D341Med (cell line): ENCODE measurements at regions not wholly inside any gene's neighbourhood (a gene's known extent, or its start where the extent isn't known, plus 50 kb on each side); places are given as distances from the start of the nearest gene placed in this dataset.
"Not testable (repeated sequence)": the region's sequence is repeated elsewhere in the genome, so short reads cannot be mapped to it uniquely, and the experiment has no call there.

ENCODE experiments used
- DNase-seq: peaks from one replicate; pipeline ENCODE4 v3.0.0; 2012; ENCODE audit warnings: low spot score

GRCh38 chr4:126737899-126738526, 894.7 kb upstream of the INTU start:
- DNase-seq: no peak

GRCh38 chr4:126738527-126738923, 894.2 kb upstream of the INTU start:
- DNase-seq: no peak

- DNase-seq: no peak
Observed at GRCh38 chr4:126738926-126739325, 893.8 kb upstream of the INTU start.

- DNase-seq: no peak
Observed at GRCh38 chr4:126740687-126741086, 892.1 kb upstream of the INTU start.

DNA sequence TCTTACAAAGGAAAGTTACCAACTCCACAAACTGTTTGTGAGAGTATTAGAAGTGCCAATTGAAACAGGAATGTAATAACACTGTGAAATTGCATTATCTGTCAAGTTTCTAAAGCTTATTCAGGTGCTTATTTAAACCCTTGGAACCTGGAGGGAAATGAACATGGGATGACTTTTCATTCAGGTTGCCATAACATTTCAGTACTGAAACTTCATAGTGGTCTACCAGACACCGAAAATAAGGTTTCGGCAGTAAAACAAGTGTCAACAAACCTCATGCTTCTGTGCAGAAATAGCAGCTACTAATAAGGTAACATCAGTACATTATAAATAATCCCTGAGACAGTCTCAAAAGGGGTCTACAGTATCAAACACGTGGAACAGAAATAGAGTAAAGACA, 890.7 kb upstream of the INTU start:
- no peak for DNase-seq

- DNase-seq: no peak
Observed at GRCh38 chr4:126742885-126743284, 889.9 kb upstream of the INTU start.

GRCh38 chr4:126748736-126749135, 884.0 kb upstream of the INTU start:
- no peak for DNase-seq

DNA sequence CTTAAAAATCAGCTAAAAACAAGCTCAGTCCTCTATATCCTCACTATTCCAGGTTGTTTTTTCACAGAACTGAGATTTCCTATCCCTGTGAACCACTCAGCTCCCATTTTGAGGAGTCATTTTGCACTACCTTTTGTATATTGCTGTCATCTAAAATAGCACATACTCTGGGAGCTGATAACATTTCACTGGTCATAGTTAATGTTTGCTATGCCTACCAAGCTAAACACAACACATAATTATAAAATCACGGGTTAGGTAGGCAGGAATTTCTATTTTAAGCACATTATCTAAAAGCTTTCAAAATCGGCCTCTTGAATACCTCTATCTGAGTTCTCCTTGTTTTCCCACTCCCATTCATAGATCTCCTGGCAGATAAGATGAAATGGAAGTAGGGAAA, 882.0 kb upstream of the INTU start:
- DNase-seq: no peak

- DNase-seq: no peak
Observed at GRCh38 chr4:126752126-126752525, 880.6 kb upstream of the INTU start.

DNA sequence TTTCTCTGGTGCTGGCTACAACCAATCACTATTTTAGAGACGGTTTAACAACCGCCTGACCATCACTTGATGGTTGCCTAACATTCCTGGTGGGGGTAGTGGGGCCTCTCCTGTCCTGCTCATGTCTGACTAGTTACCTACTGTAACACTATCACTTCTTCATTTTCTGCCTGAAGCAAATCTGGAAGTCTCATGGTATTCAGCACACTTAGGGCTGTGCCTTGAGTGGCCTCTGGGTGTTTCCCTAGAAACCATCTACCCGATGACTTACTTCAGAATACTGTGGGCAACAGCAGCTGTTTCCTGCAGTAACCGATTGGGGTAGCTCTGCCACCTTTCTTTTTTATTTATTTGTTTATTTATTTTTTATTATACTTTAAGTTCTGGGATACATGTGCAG, 880.1 kb upstream of the INTU start:
- no peak for DNase-seq

DNA sequence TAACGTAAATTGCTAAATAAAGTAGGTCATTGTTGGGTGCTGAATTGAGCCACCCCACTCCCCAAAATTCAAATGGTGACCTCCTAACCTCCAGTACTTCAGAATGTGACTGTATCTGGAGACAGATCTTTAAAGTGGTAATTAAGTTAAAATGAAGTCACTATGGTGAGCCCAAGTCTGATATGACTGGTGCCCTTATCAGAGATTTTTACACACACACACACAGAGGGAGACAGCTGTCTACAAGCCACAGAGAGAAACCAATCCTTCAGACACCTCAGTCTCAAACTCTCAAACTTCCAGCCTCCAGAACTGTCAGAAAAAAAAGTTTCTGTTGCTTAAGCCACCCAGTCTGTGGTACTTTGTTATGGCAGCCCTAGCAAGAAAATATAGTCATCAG, 879.2 kb upstream of the INTU start:
- DNase-seq: no peak

- DNase-seq: no peak
Observed at GRCh38 chr4:126755506-126755905, 877.3 kb upstream of the INTU start.

GRCh38 chr4:126756050-126756829, 876.5 kb upstream of the INTU start:
- DNase-seq: no peak

GRCh38 chr4:126757219-126757618, 875.5 kb upstream of the INTU start:
- DNase-seq: no peak

- no peak for DNase-seq
Observed at GRCh38 chr4:126758493-126758892, 874.3 kb upstream of the INTU start.

GRCh38 chr4:126761947-126762662, 870.7 kb upstream of the INTU start:
- no peak for DNase-seq

- DNase-seq: no peak
Observed at GRCh38 chr4:126762663-126763247, 870.0 kb upstream of the INTU start.

DNA sequence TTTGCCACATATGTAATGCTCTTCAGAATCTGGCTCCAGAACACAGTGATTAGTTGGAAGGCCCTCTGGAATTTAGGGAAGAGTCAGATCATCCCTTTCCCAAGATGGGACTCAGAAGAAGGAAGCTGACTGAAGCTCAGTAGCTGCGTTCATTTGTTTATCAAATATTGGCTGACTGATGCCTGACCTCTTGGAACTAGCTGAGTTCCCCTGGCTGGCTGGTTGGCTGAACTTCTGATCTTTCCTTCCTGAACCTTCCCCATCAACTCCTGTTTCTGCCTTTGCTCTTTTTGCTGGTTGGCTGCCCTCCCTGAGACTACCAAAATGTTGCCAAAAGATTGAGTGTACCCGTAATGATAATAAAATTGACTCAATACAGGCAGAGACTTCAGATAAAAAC, 866.5 kb upstream of the INTU start:
- no peak for DNase-seq

- DNase-seq: no peak
Observed at GRCh38 chr4:126768338-126768737, 864.4 kb upstream of the INTU start.

DNA sequence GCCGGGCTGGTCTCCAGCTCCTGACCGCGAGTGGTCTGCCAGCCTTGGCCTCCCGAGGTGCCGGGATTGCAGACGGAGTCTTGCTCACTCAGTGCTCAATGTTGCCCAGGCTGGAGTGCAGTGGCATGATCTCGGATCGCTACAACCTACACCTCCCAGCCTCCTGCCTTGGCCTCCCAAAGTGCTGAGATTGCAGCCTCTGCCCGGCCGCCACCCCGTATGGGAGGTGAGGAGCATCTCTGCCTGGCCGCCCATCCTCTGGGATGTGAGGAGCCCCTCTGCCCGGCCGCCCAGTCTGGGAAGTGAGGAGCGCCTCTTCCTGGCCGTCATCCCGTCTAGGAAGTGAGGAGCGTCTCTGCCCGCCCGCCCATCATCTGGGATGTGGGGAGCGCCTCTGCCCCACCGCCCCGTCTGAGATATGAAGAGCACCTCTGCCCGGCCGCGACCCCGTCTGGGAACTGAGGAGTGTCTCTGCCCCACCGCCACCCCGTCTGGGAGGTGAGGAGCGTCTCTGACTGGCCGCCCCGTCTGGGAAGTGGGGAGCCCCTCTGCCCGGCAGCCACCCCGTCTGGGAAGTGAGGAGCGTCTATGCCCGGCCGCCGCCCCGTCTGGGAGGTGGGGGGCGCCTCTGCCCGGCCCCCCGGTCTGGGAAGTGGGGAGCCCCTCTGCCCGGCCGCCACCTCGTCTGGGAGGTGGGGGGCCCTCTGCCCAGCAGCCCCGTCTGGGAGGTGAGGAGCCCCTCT, 861.8 kb upstream of the INTU start:
- DNase-seq: not testable (repeated sequence)

DNA sequence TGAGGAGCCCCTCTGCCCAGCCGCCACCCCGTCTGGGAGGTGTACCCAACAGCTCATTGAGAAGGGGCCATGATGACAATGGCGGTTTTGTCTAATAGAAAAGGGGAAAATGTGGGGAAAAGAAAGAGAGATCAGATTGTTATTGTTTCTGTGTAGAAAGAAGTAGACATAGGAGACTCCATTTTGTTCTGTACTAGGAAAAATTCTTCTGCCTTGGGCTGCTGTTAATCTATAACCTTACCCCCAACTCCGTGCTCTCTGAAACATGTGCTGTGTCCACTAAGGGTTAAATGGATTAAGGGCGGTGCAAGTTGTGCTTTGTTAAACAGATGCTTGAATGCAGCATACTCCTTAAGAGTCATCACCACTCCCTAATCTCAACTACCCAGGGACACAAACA, 861.1 kb upstream of the INTU start:
- DNase-seq: not testable (repeated sequence)

DNA sequence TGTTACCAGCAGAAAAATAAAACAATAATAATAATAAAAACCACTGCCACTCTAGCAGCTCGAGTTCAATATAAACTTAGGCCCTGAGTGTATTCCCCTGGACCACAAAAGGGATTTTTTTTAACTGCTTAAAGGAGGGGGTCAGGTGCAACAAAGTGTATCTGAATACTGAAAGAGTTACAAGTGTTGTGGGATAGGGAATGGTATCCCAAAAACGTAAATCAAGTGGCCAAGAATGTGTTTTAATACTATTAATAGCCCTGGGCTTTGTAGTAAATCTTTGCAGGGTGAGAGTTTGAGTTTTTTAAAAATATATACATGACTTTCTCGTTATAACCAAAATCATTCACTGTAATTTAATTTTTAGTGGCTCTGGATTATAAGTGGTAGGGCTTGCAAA, 860.1 kb upstream of the INTU start:
- DNase-seq: no peak
